Coronary artery (tissue), 2 donors: ENCODE measurements at regions not wholly inside any gene's neighbourhood (a gene's known extent, or its start where the extent isn't known, plus 50 kb on each side); places are given as distances from the start of the nearest gene placed in this dataset.

Experiments used
- DNase-seq: peaks from one replicate; pipeline ENCODE4 v3.0.0-alpha.2; 2017; ENCODE audit warnings: low spot score
- H3K27ac ChIP-seq, 2 donors: fragments of 200-600 bp; sonication (generic); one replicate each; pipeline ENCODE4 v1.5.1; 2016 to 2019
- H3K4me3 ChIP-seq: fragments of 200-600 bp; sonication (generic); 2 replicates; pipeline ENCODE4 v1.5.1; 2016; ENCODE audit warnings: mild to moderate bottlenecking, moderate library complexity
- TF ChIP-seq, protein P1 (sequence below): fragments of 200-600 bp; sonication (generic); IDR thresholded peaks from one replicate; pipeline ENCODE4 v1.5.1; 2019; ENCODE audit warnings: antibody characterized with exemption

DNA sequence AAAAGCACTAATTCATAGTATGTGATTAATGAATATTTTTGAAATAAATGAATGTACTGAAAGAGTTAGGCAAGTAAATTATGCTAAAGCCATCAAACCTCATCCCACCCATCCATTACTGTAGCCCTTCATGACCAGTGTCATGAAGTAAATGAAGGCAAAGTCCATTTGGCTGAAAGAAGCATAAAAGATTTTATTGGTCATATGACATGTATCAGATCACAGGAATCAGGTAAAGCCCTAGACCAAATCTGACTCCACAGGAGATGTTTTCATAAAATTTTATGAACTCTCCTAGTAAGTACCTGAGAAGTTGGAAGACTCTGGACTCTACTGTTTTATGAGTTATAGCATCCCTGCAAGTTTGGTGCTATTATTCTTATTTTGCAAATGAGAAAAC lies 213.5 kb downstream of the TMEM114 start:
- TF ChIP-seq, protein P1, sequence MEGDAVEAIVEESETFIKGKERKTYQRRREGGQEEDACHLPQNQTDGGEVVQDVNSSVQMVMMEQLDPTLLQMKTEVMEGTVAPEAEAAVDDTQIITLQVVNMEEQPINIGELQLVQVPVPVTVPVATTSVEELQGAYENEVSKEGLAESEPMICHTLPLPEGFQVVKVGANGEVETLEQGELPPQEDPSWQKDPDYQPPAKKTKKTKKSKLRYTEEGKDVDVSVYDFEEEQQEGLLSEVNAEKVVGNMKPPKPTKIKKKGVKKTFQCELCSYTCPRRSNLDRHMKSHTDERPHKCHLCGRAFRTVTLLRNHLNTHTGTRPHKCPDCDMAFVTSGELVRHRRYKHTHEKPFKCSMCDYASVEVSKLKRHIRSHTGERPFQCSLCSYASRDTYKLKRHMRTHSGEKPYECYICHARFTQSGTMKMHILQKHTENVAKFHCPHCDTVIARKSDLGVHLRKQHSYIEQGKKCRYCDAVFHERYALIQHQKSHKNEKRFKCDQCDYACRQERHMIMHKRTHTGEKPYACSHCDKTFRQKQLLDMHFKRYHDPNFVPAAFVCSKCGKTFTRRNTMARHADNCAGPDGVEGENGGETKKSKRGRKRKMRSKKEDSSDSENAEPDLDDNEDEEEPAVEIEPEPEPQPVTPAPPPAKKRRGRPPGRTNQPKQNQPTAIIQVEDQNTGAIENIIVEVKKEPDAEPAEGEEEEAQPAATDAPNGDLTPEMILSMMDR = no peak
- Histone ChIP-seq H3K4me3 (no peak overlapping the region), H3K27ac (no peak overlapping the region)
- no peak for DNase-seq

- TF ChIP-seq, protein P1 = no peak
- H3K27ac ChIP-seq = no peak overlapping the region
- DNase-seq = no peak
- H3K4me3 ChIP-seq = no peak overlapping the region
Observed at GRCh38 chr16:8376430-8376829, 213.9 kb downstream of the TMEM114 start.

DNA sequence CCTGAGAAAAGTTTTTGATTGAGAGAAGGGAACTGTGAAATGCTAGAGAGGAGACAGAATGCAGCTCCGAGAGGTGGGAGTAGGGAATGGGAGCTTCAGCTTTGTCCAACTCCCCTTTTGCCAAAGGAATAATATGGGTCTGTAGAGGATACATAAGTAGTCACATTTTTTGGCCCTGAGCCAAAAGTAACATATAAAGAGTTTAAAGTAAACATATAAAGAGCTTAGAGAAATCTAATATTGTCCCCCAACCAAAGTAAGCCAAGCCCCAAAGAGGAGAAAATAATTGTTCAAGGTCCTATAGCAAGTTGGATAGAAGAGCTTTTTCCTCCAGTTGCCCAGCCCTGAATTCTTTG lies 215.1 kb downstream of the TMEM114 start:
- DNase-seq = no peak
- TF ChIP-seq, protein P1 = no peak
- H3K27ac ChIP-seq = no peak overlapping the region
- no peak overlapping the region for H3K4me3 ChIP-seq

GRCh38 chr16:8374586-8375231 lies 215.6 kb downstream of the TMEM114 start:
- no peak for DNase-seq
- no peak overlapping the region for H3K4me3 ChIP-seq
- H3K27ac ChIP-seq = no peak overlapping the region
- TF ChIP-seq, protein P1 = no peak

DNA sequence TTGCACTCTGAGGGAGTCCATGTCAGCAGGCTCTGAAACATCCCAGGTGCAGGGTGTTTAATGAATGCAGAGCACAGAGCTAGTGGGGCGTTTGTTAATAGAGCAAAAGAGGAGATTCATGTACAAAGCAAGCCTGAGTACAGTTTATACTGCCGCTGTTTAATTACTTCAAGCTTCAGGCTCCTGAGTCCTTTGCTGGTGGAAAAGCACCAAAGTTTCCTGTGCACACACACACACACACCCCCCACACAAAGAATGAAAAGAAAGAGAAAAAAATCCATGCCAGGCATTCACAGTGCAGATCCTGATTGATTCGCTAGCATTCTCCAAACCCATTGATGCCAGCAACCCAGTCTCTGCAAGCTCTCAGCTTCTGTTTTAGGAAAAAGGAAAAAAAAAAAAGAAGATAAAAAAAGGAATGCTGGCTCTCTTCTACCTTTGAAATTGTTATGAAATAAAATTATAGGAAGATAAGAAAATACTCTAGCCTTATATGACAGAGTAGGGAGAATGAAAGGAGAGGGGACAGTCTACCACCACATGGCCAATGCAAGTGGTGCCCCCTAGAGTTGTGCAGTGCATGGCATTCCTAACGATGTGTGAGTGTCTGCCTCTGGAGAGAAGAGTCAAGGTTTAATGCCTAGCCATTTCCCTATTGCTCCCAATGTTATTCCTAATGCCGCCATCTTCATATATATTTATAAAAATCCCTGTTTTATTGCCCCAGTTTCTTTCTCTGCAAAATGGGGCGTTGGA lies 216.5 kb downstream of the TMEM114 start:
- TF ChIP-seq, protein P1 = no peak
- DNase-seq = no peak
- H3K27ac ChIP-seq = no peak overlapping the region
- no peak overlapping the region for H3K4me3 ChIP-seq

- no peak overlapping the region for H3K4me3 ChIP-seq
- DNase-seq = no peak
- TF ChIP-seq, protein P1 = no peak
- no peak overlapping the region for H3K27ac ChIP-seq
Observed at GRCh38 chr16:8372141-8372540, 218.2 kb downstream of the TMEM114 start.
